ENCODE measurements at regions not wholly inside any gene's neighbourhood (a gene's known extent, or its start where the extent isn't known, plus 50 kb on each side); places are given as distances from the start of the nearest gene placed in this dataset.

GRCh38 chr2:187224989-187225388 lies 223.1 kb downstream of the CALCRL start (continued):
- TF ChIP-seq, protein P1, sequence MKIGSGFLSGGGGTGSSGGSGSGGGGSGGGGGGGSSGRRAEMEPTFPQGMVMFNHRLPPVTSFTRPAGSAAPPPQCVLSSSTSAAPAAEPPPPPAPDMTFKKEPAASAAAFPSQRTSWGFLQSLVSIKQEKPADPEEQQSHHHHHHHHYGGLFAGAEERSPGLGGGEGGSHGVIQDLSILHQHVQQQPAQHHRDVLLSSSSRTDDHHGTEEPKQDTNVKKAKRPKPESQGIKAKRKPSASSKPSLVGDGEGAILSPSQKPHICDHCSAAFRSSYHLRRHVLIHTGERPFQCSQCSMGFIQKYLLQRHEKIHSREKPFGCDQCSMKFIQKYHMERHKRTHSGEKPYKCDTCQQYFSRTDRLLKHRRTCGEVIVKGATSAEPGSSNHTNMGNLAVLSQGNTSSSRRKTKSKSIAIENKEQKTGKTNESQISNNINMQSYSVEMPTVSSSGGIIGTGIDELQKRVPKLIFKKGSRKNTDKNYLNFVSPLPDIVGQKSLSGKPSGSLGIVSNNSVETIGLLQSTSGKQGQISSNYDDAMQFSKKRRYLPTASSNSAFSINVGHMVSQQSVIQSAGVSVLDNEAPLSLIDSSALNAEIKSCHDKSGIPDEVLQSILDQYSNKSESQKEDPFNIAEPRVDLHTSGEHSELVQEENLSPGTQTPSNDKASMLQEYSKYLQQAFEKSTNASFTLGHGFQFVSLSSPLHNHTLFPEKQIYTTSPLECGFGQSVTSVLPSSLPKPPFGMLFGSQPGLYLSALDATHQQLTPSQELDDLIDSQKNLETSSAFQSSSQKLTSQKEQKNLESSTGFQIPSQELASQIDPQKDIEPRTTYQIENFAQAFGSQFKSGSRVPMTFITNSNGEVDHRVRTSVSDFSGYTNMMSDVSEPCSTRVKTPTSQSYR (CRISPR knock-in tag; IDR thresholded peaks at IDR 0.05): no peak

GRCh38 chr2:187220071-187220470 lies 228.0 kb downstream of the CALCRL start:
- Mint-ChIP-seq H3K4me1 (peaks cover 37% of the 10 kb centered on the region), H3K9me3 (peaks cover 45% of the 10 kb centered on the region), H3K27me3 (ENCODE audit: low read depth) (peaks cover 3% of the 10 kb centered on the region; the same call in 1 of the 2 replicates), H3K27ac (no peak overlapping the region), H3K4me3 (no peak overlapping the region), H3K36me3 (peaks cover 39% of the 10 kb centered on the region)
- ATAC-seq (no peak), DNase-seq (ENCODE audit: low spot score) (no peak)
- TF ChIP-seq CREM (CRISPR knock-in tag; IDR thresholded peaks at IDR 0.05) (no peak), CDX4 (CRISPR knock-in tag; IDR thresholded peaks at IDR 0.05; ENCODE audit: borderline replicate concordance) (no peak), HMGA2 (CRISPR knock-in tag; IDR thresholded peaks at IDR 0.05) (no peak), NFE2L1 (CRISPR knock-in tag; IDR thresholded peaks at IDR 0.05) (no peak), JUN (CRISPR knock-in tag; IDR thresholded peaks at IDR 0.05) (no peak), TEAD1 (CRISPR knock-in tag; IDR thresholded peaks at IDR 0.05) (no peak), ZBTB21 (CRISPR knock-in tag; IDR thresholded peaks at IDR 0.05; ENCODE audit: borderline replicate concordance) (no peak), USF1 (CRISPR knock-in tag; IDR thresholded peaks at IDR 0.05) (no peak), E2F1 (CRISPR knock-in tag; IDR thresholded peaks at IDR 0.05) (no peak), ZSCAN18 (CRISPR knock-in tag; IDR thresholded peaks at IDR 0.05) (no peak), CREB1 (CRISPR knock-in tag; IDR thresholded peaks at IDR 0.05) (no peak), CBFB (CRISPR knock-in tag; IDR thresholded peaks at IDR 0.05; ENCODE audit: low read depth) (no peak)
- TF ChIP-seq, protein P2, sequence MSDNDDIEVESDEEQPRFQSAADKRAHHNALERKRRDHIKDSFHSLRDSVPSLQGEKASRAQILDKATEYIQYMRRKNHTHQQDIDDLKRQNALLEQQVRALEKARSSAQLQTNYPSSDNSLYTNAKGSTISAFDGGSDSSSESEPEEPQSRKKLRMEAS (CRISPR knock-in tag; IDR thresholded peaks at IDR 0.05): no peak
- TF ChIP-seq, protein P3, sequence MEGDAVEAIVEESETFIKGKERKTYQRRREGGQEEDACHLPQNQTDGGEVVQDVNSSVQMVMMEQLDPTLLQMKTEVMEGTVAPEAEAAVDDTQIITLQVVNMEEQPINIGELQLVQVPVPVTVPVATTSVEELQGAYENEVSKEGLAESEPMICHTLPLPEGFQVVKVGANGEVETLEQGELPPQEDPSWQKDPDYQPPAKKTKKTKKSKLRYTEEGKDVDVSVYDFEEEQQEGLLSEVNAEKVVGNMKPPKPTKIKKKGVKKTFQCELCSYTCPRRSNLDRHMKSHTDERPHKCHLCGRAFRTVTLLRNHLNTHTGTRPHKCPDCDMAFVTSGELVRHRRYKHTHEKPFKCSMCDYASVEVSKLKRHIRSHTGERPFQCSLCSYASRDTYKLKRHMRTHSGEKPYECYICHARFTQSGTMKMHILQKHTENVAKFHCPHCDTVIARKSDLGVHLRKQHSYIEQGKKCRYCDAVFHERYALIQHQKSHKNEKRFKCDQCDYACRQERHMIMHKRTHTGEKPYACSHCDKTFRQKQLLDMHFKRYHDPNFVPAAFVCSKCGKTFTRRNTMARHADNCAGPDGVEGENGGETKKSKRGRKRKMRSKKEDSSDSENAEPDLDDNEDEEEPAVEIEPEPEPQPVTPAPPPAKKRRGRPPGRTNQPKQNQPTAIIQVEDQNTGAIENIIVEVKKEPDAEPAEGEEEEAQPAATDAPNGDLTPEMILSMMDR (IDR thresholded peaks at IDR 0.05): no peak
- ChIA-PET POLR2A (no interaction called here), CTCF (no interaction called here)
